GM19238 (cell line): ENCODE measurements at regions not wholly inside any gene's neighbourhood (a gene's known extent, or its start where the extent isn't known, plus 50 kb on each side); places are given as distances from the start of the nearest gene placed in this dataset.

Source experiments
- DNase-seq: peaks from one replicate; pipeline ENCODE4 v3.0.0; 2011; ENCODE audit warnings: low spot score; ENCODE audit not compliant: insufficient read length

DNA sequence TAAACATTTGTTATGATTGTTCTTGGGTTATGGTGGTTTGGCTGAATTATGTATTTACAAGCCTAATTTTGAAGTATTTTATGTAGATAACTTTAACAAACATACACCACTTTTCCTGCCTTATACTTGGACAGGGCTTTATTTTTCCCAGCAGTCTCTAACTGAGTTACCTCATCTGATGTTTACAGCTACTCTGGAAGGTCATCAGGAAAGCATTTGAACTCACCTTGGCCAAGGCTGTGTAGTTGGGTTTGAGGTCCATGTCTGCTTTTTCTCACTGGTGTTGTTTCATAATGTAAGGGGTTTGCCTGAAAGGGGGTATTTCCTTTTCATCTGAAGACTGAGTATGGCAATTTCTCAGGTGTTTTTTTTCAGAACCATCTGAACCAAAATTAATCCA is 193.5 kb downstream of the RWDD3 start:
- no peak for DNase-seq

DNA sequence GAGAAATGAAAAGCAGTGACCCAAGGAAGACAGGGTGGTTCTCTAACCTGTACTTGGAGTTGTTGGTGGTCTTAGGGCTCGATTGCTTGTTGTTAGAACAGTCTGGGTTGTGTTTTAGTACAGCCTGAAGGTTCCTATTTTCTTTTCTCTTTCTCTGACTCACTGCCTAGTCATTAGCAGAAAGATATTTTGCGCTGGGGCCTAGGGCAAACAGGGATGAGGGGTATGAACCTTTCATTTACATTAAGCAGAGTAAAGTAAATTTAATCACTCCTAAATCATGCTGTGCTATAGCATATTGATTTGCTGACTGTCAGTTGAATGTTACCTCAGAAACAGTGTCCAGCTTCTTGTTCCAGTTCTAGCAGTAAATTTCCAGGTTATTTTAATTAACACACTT is 197.2 kb downstream of the RWDD3 start:
- no peak for DNase-seq

DNA sequence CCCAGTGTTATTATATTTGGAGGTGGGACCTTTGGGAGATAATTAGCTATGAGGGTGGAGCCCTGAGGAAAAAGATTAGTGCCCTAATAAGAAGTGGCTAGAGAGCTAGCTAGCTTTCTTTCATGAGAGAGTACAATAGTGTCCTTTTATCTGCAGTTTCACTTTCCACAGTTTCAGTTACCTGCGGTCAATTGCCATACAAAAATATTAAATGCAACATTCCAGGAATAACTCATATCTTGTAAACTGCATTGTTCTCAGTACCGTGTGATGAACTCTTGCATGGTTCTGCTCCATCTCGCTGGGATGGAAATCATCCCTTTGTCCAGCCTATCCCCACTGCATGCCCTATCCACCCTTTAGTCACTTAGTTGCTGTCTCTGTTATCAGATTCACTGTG is 201.6 kb downstream of the RWDD3 start:
- DNase-seq, result no peak

DNA sequence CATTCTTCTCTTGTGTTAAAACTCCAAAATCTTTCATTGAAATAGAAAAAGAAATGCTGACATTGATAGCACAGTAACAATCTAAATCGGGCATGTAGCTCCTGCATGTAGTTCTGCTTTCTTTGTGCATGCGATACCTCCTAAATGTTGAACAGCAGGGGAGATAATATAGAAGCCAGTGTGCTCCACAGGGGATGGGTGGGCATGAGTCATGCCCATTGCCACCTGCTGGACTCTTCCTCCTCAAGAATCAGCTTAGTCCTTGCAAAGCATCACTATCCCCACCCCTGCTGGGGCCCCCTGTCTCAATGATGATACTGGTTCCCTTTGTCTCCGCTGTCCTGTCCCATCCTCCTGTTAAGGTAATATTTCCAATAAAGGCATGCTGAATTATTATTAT is 203.0 kb downstream of the RWDD3 start:
- no peak for DNase-seq

DNA sequence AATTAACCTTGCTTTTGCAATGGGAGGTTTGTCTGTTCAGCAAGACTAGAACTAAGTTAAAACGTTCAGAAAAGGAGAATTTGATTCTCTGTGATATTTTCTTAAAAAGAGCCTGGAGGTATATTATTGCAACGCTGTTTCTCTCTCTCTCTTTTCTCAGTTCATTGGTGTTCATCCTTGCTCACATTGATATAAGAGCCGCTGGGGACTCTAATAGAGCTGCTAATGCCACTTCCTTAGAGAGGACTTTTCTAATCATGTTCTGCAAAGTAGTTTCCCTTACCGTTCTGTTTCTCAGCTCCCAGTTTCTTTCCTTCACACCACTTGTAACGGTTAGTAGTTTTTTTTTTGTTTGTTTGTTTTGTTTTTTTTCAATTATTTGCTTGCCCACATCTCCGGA is 203.8 kb downstream of the RWDD3 start:
- no peak for DNase-seq

DNA sequence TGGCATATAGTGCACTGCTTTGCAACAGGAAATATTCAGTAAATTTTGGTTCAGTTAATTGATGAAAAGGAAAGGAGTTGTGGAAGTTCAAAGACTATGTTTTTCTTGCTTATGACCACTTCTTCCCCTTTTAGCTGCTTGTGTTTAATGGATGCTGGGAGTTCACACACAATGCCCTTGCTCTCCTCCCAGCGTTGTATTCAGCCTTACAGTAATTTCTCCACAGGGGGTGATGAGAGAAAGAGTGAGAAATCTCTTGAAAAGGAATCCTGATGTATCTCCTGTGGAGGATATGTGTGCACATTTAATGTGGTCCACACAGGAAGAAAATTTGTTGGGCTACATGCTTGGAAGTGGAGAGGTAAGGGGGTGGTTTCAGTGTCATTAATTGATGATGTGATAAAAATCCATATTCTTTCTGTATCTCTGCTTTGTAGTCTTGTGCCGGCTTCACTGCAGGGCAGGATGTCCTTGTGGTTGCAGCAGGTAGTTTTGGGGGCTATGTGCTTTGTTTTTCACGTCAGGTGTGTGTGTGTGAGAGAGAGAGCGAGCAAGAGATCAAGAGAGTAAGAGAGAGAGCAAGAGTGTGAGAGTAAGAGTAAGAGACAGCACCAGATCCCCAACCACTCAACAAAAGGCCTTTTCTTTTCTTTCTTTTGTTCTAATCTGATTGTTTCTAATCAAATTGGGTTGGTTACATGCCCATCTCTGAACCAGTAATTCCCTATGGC is 204.4 kb downstream of the RWDD3 start:
- DNase-seq, result no peak

DNA sequence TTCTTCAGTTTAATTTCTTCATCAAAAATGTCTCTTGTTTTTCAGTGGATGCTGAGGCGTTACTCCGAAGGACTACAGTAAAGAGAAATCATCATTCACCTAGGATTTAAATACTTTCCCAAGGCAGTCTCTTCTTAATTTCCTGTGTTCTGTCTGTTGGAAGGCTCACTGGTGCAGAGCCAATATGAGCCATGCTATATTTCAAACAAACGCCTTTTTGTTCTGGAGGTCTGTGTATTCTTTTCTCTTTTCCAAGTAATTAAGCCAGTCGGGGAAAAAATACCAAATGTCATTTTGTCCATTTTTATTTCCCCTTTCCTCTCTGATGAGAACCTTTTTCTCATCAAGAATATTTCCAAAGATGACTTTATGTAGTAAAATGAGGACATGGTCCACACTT is 206.5 kb downstream of the RWDD3 start:
- DNase-seq, result no peak

DNA sequence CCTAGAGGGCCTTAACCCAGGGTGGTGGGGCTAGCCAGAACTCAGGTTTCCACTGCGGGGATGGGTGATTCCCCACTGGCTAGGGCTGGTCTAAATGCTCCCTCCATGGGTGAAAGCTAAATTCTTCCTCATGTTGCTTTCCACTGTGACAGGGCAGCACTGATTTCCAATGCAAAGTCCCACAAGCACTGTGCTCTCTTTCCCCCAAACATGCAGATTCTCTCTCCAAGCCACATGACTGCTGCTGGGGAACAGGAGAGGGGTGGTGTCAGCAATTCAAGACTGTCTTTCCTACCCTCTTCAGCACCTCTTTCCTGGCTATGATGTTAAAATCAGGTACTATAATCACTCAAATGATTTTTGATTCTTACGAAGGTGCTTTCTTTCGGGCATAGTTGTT is 215.5 kb downstream of the RWDD3 start:
- no peak for DNase-seq

DNA sequence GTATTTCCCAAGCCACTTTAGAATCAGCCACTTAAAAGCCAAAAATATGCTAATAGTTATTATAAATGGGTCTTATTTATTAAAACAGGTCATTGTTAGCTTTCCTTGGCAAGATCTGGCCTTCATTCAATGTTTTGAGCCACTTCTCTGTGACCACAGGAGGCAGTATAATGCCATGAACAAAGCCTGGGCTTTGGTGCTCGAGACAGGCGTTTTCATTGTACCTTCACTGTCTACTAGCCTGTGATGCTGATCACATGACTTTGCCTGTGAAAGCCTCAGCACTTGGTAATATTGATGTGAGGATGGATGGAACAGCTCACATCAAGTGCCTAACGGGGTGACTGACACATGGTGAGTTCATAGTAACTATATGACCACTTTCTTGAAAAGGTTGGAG is 217.0 kb downstream of the RWDD3 start:
- no peak for DNase-seq

DNA sequence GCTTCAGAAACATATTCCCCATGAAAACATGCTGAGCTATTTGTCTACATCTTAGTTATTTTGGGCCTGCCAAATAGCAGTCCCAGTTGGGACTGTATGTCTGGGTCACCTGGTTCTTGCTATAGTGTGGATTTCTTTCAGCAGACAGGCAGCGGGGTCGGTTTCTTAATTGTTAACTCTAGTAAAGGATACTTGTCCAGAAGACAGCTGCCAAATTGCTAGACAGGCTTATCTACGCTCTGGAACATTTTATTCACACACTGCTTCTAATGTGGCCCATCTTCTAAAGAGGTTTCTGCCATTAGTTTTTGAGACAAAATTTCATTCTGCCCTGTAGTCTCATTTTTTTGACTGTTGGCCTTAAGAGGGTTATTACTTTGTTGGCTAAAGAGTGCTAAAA is 217.9 kb downstream of the RWDD3 start:
- DNase-seq, result no peak

DNA sequence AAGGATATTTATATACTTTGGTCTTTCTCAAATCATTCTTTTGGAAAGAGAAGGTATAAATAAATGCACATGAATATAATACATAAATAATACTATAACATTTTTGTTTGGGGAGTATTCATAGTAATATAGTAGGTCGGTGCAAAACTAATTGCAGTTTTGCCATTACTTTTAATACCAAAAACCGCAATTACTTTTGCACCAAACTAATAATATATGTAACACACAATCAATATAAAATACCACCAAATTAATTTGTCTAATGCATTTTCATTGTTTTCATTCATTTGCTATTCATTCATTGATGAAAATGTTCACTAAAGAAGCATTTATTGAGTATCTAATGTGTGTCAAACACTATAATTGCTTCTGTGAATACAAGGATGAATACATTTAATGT is 219.0 kb downstream of the RWDD3 start:
- no peak for DNase-seq

DNA sequence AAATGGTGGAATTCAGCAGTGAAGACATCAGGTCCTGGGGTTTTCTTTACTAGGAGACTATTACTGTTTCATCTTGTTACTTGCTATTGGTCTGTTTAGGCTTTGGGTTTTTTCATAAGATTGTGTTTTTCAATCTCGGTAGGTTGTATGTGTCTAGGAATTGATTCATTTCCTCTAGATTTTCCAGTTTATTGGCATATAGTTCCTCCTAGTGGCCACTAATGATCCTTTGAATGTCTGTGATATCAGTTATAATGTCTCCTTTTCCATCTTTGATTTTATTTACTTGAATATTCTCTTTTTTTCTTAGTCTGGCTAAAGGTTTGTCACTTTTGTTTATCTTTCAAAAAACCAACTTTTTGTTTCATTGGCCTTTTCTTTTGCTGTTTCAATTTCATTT is 233.0 kb downstream of the RWDD3 start:
- DNase-seq, result no peak

DNA sequence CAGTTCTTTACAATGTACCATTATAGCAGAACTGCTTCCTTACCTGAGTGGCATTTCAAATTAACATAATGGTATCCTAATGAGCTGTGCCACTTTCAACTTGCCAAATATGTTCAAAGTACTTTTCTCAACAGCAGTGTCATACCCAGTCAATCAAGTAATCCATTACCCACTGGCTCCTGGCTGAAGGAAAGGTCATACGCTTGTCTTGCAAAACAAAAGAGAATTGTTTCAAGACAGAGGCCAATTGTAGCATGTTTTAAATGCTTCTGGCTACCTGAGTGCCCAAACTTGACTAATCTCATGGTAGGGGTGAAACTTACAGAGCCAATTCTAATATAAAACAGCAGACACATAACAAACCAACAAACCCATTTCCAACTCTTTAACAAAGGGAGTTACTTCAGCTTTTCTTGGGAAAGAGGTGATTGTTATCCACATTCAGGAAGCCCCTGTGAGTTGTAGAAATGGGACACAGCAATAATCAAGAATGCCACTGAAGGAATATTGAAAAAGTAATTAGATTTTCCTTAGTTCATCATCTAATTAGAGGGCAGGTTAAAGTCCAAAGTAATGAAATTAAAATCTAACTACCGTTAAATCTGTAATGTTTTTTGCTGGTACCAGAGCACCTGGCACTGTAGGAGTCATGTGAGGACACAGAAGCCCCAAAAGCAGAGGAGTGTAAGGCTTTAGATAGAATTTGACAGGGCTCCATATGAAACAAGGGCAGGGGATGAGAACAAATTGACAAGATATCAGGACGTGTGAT is 241.9 kb downstream of the RWDD3 start:
- DNase-seq, result no peak

DNA sequence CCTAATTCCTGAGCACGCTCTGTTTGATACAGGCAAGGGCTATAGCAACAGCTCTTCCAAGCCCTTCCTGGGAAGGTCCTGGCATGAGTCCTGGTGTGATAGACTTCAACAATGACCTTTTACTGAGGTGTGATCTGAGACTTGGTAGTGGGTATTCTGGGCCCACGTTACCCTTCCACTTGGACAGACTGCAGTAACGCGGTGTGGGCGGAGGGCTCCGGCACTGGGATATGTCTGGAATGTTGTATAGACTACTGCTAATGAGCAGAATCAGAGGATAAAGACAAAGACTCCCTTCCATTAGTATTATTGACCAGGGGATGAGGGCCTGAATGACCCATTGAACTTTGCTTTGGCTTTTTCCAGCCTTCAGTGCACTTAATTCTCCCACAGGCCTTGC is 262.3 kb downstream of the RWDD3 start:
- DNase-seq, result no peak

DNA sequence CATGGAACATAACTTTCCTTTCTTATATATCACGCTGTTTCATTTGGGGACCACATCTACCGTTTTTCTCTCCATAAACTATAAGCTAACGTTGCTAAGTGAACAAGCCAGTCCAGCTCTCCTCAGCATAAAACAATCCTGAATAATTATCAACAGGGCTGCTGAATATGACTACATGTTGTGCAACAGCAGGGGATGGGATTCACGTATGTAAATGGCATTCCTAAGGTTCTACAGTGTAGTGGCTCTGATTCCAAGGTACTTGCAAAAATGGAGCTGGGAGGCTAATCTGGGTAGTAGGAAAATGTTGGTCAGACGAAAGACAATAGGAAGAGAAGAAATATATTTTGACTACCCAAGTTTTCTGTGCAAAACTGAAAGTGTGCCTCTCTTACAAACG is 262.8 kb downstream of the RWDD3 start:
- DNase-seq, result no peak

DNA sequence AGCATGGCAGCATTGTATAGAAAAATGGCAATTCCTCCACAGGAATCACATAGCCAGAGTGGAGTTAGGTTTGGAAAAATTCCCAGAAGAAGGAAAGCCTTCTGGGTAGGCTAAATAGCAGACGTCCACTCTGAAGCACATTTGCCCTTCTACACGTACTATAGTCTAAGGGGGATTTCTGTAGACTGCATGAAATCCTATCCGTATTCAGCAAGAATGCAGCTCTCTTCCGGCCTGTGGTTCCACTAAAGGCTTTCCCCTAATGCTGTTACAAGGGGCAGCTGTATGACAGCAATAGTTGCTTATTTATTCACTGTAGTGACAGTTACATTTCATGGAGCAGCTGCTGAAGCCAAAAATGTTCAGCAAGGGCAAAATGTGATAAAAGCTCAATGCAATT is 263.6 kb downstream of the RWDD3 start:
- DNase-seq, result no peak

DNA sequence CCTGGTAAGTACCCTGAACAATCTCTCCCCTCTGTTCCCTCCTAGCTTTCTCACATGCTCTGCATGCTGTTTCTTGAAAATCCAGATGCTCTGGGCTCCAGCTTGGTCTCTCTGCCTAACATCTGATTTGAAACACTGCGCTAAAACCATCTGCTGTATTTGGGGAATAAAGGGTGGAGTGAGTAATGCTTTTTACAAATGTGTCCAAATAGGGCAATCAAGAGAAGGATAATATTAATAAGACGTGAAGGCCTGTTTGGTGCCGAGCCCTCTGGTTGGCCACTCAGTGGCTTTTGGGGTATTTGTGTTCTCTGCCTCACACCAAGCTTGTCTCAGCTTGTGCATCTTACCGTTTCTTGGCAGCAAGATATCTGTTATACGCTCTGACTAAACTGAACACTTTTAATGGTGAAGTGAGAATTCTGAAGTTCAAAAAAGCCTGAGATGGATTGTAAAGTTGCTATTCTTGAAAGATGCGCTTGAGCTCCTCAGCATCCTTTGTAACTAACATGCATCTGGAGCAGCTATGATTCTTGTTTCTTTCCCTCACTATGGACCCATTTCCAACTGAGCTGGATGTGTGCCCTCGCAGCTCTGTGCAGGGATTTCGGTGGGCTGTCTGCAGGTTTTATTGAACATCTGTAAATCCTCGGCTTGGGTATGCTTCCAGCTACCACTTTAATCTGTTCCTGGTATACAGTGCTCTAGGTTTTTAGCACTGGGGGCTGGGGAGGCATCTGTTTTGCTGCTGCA is 269.4 kb downstream of the RWDD3 start:
- DNase-seq, result no peak

DNA sequence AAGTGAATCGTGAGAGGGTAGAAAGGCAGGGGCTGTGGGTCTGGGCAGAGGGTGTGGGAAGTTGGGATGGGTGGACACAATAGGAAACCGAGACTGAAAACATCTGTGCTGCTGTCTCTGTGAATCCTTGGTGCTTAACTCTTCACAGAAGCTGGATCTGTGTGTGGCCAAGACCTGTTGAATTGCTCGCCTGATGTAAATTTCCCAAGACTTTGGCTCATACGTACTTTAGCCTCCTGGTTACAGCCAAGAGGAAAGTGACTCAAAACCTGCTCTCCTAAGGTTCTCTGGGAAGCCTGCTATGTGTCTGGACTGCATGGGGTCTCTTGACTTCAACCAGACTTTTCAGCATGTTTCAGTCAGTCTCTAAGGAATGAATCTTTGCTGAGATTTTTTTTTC is 270.3 kb downstream of the RWDD3 start:
- no peak for DNase-seq

DNA sequence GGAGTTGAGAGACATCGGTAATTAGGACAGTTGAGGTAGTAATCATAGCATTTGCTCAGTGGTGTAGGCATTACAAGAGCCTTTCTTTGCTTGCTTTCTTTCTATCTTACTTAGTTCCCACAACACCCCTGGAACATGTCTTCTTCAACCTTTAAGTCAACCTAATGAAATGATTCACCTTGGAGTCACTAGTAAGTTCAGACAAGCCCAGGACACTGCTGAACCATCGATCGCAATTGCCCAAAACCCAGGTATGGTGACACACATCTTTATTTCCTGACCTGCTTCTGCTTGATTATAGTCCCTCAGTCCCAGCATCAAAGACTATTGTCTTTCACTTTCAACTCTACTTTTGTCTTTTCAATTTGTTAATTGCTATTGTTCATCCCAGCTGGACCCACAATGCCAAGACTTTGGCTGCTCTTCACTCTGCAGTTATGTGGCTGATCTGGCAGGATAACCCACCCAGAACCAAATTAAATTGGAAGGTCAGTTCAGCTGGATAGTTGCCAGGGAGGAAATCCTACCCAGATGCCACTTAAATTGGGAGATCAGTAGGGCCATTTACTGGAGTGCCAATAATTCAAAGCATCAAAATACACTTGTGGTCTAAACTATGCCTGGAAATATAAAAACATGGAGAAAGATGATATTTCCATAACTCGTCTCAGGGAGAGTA is 272.9 kb downstream of the RWDD3 start:
- DNase-seq, result no peak

DNA sequence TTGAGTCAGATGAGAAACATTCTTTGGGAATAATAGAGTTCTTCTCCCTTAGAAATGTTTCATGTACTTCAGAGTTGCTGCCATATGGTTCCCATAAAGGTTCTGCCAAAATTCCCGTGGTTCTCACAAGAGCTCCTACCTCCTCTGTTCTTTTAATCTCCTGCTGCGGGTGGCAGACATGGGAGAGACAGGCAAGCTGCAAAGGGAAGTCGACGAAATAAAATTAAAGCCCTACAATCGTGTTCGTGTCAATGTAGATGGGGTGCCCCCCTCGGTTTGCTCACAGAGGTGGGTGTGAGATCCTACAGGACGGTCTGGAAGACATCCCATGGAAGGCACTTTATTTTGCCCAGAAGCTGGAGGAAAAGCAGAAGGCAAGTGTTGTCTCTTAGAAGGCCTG is 276.0 kb downstream of the RWDD3 start:
- DNase-seq, result no peak

DNA sequence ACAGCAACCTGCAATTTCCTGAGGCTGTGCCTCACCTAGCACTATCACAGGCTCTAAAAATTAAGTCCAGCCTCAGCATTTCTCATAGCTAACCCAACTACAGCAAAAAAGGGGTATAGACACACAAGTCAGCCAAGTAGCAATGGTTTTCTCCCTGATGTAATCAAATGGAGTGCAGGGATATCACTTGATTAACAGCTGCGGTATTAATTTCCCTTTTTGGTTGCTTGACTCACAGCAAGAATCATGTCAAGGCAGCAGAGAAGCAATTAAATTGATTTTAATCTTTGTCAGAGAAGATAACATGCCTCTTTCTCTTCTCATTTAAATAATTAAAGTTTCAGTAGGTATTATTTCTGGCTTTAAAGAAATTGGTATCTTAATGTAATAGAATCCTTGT is 278.9 kb downstream of the RWDD3 start:
- no peak for DNase-seq

DNA sequence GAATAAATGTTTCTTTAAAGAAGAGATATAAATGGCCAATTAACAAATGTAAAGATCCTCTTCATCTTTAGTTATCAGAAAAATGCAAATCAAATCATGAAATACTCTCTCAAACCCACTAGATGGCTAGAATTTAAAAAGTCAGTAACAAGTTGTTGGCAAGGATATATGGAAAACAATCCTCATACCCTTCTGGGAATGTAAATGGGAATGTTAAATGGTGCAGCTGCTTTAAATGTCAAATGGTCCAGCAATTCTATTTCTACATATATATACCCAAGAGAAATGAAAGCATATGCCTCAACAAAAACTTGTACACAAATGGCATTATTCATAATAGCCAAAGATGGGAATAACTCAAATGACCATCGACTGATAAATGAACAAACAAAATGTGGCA is 283.5 kb downstream of the RWDD3 start:
- no peak for DNase-seq
